ENCODE measurements at regions not wholly inside any gene's neighbourhood (a gene's known extent, or its start where the extent isn't known, plus 50 kb on each side); places are given as distances from the start of the nearest gene placed in this dataset.

DNA sequence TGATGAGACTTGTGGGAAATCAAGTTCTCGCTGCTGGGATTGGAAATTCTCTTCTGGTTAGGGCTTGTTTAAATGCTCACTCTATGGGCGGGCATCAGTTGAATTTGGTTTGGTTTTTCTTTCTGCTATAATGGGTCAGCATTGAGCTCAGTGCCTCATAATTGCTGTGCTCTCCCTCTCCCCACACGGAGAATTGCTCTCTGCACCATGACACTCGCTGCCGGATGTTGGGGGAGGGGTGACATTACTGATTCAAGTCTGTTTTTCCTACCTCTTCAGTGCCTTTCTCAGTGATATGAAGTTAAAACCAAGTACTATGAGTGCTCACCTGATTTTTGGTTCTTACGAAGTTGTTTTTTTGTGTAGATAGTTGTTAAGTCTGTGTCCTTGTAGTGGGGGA is 599.6 kb downstream of the EPM2A start:
- POLR2A ChIA-PET (ENCODE audit: unreplicated experiment) = interaction anchor here (0.7 kb wide), 1 partner anchor 556 kb away, joined by 3 read pairs; no protein-coding TSS in a partner anchor
- BruUV-seq (replicated peaks) = no TSS peak
- Histone ChIP-seq H3F3A (ENCODE audit: low read length, unreplicated experiment) (no peaks in the 10 kb centered on the region), H3K4me2 (ENCODE audit: low read length) (no peak overlapping the region), H3K9me2 (replicated peaks; ENCODE audit: low read length) (no peaks in the 10 kb centered on the region), H3K9ac (ENCODE audit: low read length) (no peak overlapping the region), H4K20me1 (ENCODE audit: low read length) (no peaks in the 10 kb centered on the region), H3K4me3 (ENCODE audit: low read length) (no peak overlapping the region), H3K36me3 (ENCODE audit: low read depth, low read length) (no peaks in the 10 kb centered on the region), H3K9me3 (ENCODE audit: low read length) (no peaks in the 10 kb centered on the region), H2AFZ (ENCODE audit: low read length) (no peak overlapping the region), H3K27ac (ENCODE audit: low read length) (no peak overlapping the region), H3K27me3 (ENCODE audit: low read length) (no peaks in the 10 kb centered on the region), H3K79me2 (ENCODE audit: low read length) (no peaks in the 10 kb centered on the region), H3K4me1 (ENCODE audit: insufficient read depth, low read length) (no peaks in the 10 kb centered on the region)
- TF ChIP-seq EZH2phosphoT487 (IDR thresholded peaks at IDR 0.05; ENCODE audit: borderline replicate concordance, low read length) (no peak), EZH2 (IDR thresholded peaks at IDR 0.05; ENCODE audit: low read length, unreplicated experiment) (no peak)
- TF ChIP-seq, protein P1, sequence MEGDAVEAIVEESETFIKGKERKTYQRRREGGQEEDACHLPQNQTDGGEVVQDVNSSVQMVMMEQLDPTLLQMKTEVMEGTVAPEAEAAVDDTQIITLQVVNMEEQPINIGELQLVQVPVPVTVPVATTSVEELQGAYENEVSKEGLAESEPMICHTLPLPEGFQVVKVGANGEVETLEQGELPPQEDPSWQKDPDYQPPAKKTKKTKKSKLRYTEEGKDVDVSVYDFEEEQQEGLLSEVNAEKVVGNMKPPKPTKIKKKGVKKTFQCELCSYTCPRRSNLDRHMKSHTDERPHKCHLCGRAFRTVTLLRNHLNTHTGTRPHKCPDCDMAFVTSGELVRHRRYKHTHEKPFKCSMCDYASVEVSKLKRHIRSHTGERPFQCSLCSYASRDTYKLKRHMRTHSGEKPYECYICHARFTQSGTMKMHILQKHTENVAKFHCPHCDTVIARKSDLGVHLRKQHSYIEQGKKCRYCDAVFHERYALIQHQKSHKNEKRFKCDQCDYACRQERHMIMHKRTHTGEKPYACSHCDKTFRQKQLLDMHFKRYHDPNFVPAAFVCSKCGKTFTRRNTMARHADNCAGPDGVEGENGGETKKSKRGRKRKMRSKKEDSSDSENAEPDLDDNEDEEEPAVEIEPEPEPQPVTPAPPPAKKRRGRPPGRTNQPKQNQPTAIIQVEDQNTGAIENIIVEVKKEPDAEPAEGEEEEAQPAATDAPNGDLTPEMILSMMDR (conservative IDR thresholded peaks at IDR 0.05; ENCODE audit: low read depth, low read length) = no peak
- intact Hi-C loops (cut with micrococcal nuclease) = loop anchor here (2.0 to 5.0 kb wide), 2 partner anchors 103 to 203 kb away; no protein-coding TSS in a partner anchor
- no peak for DNase-seq
- ATAC-seq = no peak
- CTCF ChIA-PET = no interaction called here

DNA sequence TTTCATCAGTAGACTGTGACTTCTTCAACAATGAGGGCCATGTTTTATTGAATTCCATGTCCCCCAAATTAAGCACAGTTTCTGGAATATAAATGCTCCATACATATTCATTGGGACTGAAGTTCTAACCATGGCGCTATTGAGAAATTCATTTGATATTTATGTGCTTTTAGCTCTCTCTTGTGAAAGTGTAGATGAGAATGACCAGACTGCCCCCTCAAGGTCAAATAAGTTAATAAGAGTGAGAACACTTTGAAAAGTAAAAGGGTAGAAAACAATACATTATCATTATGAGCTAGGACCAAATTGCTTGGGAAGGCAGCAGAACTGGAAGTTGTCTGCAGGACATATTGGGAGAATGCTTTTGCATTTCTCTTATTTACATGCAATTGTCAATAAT is 597.9 kb downstream of the EPM2A start:
- POLR2A ChIA-PET (ENCODE audit: unreplicated experiment) = no interaction called here

More for the DNA sequence above, 597.9 kb downstream of the EPM2A start:
- intact Hi-C loops (cut with micrococcal nuclease) = loop anchor here (1.0 to 5.0 kb wide), 3 partner anchors 105 to 553 kb away; no protein-coding TSS in a partner anchor
- Histone ChIP-seq H3K4me2 (ENCODE audit: low read length) (no peak overlapping the region), H4K20me1 (ENCODE audit: low read length) (no peaks in the 10 kb centered on the region), H3K27ac (ENCODE audit: low read length) (no peak overlapping the region), H3F3A (ENCODE audit: low read length, unreplicated experiment) (no peaks in the 10 kb centered on the region), H3K36me3 (ENCODE audit: low read depth, low read length) (no peaks in the 10 kb centered on the region), H3K9ac (ENCODE audit: low read length) (no peak overlapping the region), H3K9me3 (ENCODE audit: low read length) (no peaks in the 10 kb centered on the region), H3K79me2 (ENCODE audit: low read length) (no peaks in the 10 kb centered on the region), H2AFZ (ENCODE audit: low read length) (no peak overlapping the region), H3K4me3 (ENCODE audit: low read length) (no peak overlapping the region), H3K27me3 (ENCODE audit: low read length) (no peaks in the 10 kb centered on the region), H3K9me2 (replicated peaks; ENCODE audit: low read length) (no peaks in the 10 kb centered on the region), H3K4me1 (ENCODE audit: insufficient read depth, low read length) (no peaks in the 10 kb centered on the region)
- ATAC-seq (peak; percentile 35; the same call in 1 of the 2 replicates), DNase-seq (peak; percentile 42)
- CTCF ChIA-PET = interaction anchor here (0.6 to 0.9 kb wide), 4 partner anchors 142 to 489 kb away, joined by 3 read pairs; no protein-coding TSS in a partner anchor
- no TSS peak for BruUV-seq (replicated peaks)
- TF ChIP-seq, protein P1 (conservative IDR thresholded peaks at IDR 0.05; ENCODE audit: low read depth, low read length) = peak; percentile 61
- TF ChIP-seq EZH2phosphoT487 (IDR thresholded peaks at IDR 0.05; ENCODE audit: borderline replicate concordance, low read length) (no peak), EZH2 (IDR thresholded peaks at IDR 0.05; ENCODE audit: low read length, unreplicated experiment) (no peak)

All from PC-3 (cell line).